ENCODE measurements at regions not wholly inside any gene's neighbourhood (a gene's known extent, or its start where the extent isn't known, plus 50 kb on each side); places are given as distances from the start of the nearest gene placed in this dataset.

- Histone ChIP-seq H4K20me1 (ENCODE audit: control insufficient read depth, extremely low read depth, insufficient read depth, low read length) (no peaks in the 10 kb centered on the region), H3K4me3 (replicated peaks in 1 of 4; ENCODE audit: control extremely low read depth in 1 of 4, insufficient read depth in 1 of 4, low read depth in 3 of 4, low read length in 4 of 4) (no peak overlapping the region), H3K9ac (ENCODE audit: insufficient read depth, low read length) (no peak overlapping the region), H3K27me3 (ENCODE audit: control insufficient read depth, insufficient read depth, low read length) (no peaks in the 10 kb centered on the region), H3K4me1 (ENCODE audit: control insufficient read depth, extremely low read depth, insufficient read depth, low read length) (no peaks in the 10 kb centered on the region), H3K4me2 (ENCODE audit: extremely low read depth, insufficient read depth, low read length) (no peak overlapping the region), H2AFZ (ENCODE audit: low read length) (no peak overlapping the region), H3K9me3 (ENCODE audit: control insufficient read depth, insufficient read depth, low read depth, low read length) (no peaks in the 10 kb centered on the region), H3K27ac (ENCODE audit: insufficient read depth, low read length) (no peak overlapping the region), H3K36me3 (ENCODE audit: control insufficient read depth, insufficient read depth, low read length) (no peaks in the 10 kb centered on the region), H3K79me2 (ENCODE audit: control insufficient read depth, insufficient read depth, low read length) (no peaks in the 10 kb centered on the region)
- TF ChIP-seq EZH2 (IDR thresholded peaks at IDR 0.05; ENCODE audit: low read length, missing control alignments) (no peak), CTCF (conservative IDR thresholded peaks at IDR 0.05 in 1 of 2, IDR thresholded peaks at IDR 0.05 in 1 of 2; ENCODE audit: low read depth in 1 of 2, low read length in 2 of 2) (peak in 1 of 2 donors; percentile 3)
- DNase-seq (ENCODE audit: low read depth in 2 of 2) = peak; percentile 15 to 35
Observed at GRCh38 chr12:74747305-74747704, 209.7 kb downstream of the ATXN7L3B start.

GRCh38 chr12:74751441-74751840, 213.8 kb downstream of the ATXN7L3B start:
- H3K4me2 ChIP-seq (ENCODE audit: extremely low read depth, insufficient read depth, low read length) = no peak overlapping the region

DNA sequence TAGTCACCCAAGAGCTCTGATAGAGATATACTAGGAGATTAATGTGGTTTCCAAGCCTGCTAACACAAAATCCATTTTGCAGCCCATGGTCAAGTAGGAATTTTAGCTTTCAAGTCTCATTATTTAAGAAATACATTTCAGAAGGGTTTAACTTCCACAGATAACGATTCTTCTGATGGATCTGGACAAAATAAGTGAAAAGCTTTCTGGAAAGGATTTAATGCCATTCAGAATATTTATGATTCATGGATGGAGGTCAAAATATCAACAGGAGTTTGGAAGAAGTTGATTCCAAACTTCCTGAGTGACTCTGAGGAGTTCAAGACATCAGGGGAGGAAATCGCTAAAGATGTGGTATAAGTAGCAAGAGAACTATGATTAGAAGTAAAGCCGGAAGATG, 214.6 kb downstream of the ATXN7L3B start:
- H3K4me2 ChIP-seq (ENCODE audit: extremely low read depth, insufficient read depth, low read length) = no peak overlapping the region
- no peak overlapping the region for H3K27ac ChIP-seq (ENCODE audit: insufficient read depth, low read length)
- no peaks in the 10 kb centered on the region for H3K9me3 ChIP-seq (ENCODE audit: control insufficient read depth, insufficient read depth, low read depth, low read length)
- H3K4me1 ChIP-seq (ENCODE audit: control insufficient read depth, extremely low read depth, insufficient read depth, low read length) = no peaks in the 10 kb centered on the region
- no peaks in the 10 kb centered on the region for H4K20me1 ChIP-seq (ENCODE audit: control insufficient read depth, extremely low read depth, insufficient read depth, low read length)
- H3K27me3 ChIP-seq (ENCODE audit: control insufficient read depth, insufficient read depth, low read length) = no peaks in the 10 kb centered on the region
- TF ChIP-seq EZH2 (IDR thresholded peaks at IDR 0.05; ENCODE audit: low read length, missing control alignments) = no peak
- no peak for TF ChIP-seq CTCF (conservative IDR thresholded peaks at IDR 0.05 in 1 of 2, IDR thresholded peaks at IDR 0.05 in 1 of 2; ENCODE audit: low read depth in 1 of 2, low read length in 2 of 2)
- DNase-seq (ENCODE audit: low read depth in 2 of 2) = no peak
- H3K36me3 ChIP-seq (ENCODE audit: control insufficient read depth, insufficient read depth, low read length) = no peaks in the 10 kb centered on the region
- no peaks in the 10 kb centered on the region for H3K79me2 ChIP-seq (ENCODE audit: control insufficient read depth, insufficient read depth, low read length)
- H3K4me3 ChIP-seq (replicated peaks in 1 of 4; ENCODE audit: control extremely low read depth in 1 of 4, insufficient read depth in 1 of 4, low read depth in 3 of 4, low read length in 4 of 4) = no peak overlapping the region
- H2AFZ ChIP-seq (ENCODE audit: low read length) = no peak overlapping the region
- no peak overlapping the region for H3K9ac ChIP-seq (ENCODE audit: insufficient read depth, low read length)

More at GRCh38 chr12:74751441-74751840, 213.8 kb downstream of the ATXN7L3B start:
- no peak overlapping the region for H2AFZ ChIP-seq (ENCODE audit: low read length)
- TF ChIP-seq EZH2 (IDR thresholded peaks at IDR 0.05; ENCODE audit: low read length, missing control alignments) (no peak), CTCF (conservative IDR thresholded peaks at IDR 0.05 in 1 of 2, IDR thresholded peaks at IDR 0.05 in 1 of 2; ENCODE audit: low read depth in 1 of 2, low read length in 2 of 2) (no peak)
- no peaks in the 10 kb centered on the region for H3K36me3 ChIP-seq (ENCODE audit: control insufficient read depth, insufficient read depth, low read length)
- H4K20me1 ChIP-seq (ENCODE audit: control insufficient read depth, extremely low read depth, insufficient read depth, low read length) = no peaks in the 10 kb centered on the region
- no peak for DNase-seq (ENCODE audit: low read depth in 2 of 2)
- H3K27ac ChIP-seq (ENCODE audit: insufficient read depth, low read length) = no peak overlapping the region
- no peaks in the 10 kb centered on the region for H3K27me3 ChIP-seq (ENCODE audit: control insufficient read depth, insufficient read depth, low read length)
- H3K79me2 ChIP-seq (ENCODE audit: control insufficient read depth, insufficient read depth, low read length) = no peaks in the 10 kb centered on the region
- H3K9ac ChIP-seq (ENCODE audit: insufficient read depth, low read length) = no peak overlapping the region
- H3K9me3 ChIP-seq (ENCODE audit: control insufficient read depth, insufficient read depth, low read depth, low read length) = no peaks in the 10 kb centered on the region
- H3K4me1 ChIP-seq (ENCODE audit: control insufficient read depth, extremely low read depth, insufficient read depth, low read length) = no peaks in the 10 kb centered on the region
- no peak overlapping the region for H3K4me3 ChIP-seq (replicated peaks in 1 of 4; ENCODE audit: control extremely low read depth in 1 of 4, insufficient read depth in 1 of 4, low read depth in 3 of 4, low read length in 4 of 4)
